ENCODE measurements at regions not wholly inside any gene's neighbourhood (a gene's known extent, or its start where the extent isn't known, plus 50 kb on each side); places are given as distances from the start of the nearest gene placed in this dataset.

DNA sequence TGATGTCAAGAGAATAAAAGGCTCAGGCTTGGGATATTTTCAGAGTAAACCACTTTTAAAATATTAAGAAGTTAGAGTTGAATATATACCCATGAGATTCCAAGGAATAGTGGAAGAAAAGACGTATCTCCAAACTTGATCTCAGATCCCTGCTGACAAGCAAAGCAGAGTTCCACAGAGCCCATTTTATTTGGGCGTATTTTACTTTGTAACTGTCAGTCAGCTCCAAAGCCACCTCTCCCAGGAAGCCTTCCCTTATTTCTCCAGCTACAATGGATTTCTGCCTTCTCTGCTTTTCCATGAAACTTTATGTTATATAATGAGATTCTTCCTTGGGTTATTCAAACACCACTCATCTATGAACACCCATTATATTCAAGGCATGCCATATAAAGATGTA is 295.7 kb downstream of the FZD1 start:
- no peak for ATAC-seq (ENCODE audit: poor library complexity)
- no peaks in the 10 kb centered on the region for H3K36me3 Mint-ChIP-seq (ENCODE audit: low read depth)
- intact Hi-C loops (cut with DNase I, micrococcal nuclease): no loop called here
- ChIA-PET CTCF (no interaction called here), POLR2A (no interaction called here)
- TF ChIP-seq, protein P1, sequence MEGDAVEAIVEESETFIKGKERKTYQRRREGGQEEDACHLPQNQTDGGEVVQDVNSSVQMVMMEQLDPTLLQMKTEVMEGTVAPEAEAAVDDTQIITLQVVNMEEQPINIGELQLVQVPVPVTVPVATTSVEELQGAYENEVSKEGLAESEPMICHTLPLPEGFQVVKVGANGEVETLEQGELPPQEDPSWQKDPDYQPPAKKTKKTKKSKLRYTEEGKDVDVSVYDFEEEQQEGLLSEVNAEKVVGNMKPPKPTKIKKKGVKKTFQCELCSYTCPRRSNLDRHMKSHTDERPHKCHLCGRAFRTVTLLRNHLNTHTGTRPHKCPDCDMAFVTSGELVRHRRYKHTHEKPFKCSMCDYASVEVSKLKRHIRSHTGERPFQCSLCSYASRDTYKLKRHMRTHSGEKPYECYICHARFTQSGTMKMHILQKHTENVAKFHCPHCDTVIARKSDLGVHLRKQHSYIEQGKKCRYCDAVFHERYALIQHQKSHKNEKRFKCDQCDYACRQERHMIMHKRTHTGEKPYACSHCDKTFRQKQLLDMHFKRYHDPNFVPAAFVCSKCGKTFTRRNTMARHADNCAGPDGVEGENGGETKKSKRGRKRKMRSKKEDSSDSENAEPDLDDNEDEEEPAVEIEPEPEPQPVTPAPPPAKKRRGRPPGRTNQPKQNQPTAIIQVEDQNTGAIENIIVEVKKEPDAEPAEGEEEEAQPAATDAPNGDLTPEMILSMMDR (IDR thresholded peaks at IDR 0.05): no peak
- no peaks in the 10 kb centered on the region for H3K4me1 ChIP-seq (ENCODE audit: insufficient read depth, low read length)
- H3K9me3 ChIP-seq (ENCODE audit: control insufficient read depth in 1 of 2, insufficient read depth in 1 of 2, low read length in 2 of 2): no peaks in the 10 kb centered on the region
- no peaks in the 10 kb centered on the region for H3K27me3 ChIP-seq (ENCODE audit: control insufficient read depth in 1 of 2, insufficient read depth in 2 of 2, low read length in 2 of 2)
- H3K27me3 Mint-ChIP-seq: peaks cover 5% of the 10 kb centered on the region
- no peak for DNase-seq
- no peak overlapping the region for H3K4me3 Mint-ChIP-seq
- no peak overlapping the region for H3K27ac Mint-ChIP-seq
- H3K9me3 Mint-ChIP-seq: no peaks in the 10 kb centered on the region
- H3K36me3 ChIP-seq (ENCODE audit: insufficient read depth, low read length): no peaks in the 10 kb centered on the region
- H3K4me1 Mint-ChIP-seq (ENCODE audit: low read depth): no peaks in the 10 kb centered on the region
- no peak overlapping the region for H3K27ac ChIP-seq (ENCODE audit: low read depth in 1 of 2, low read length in 2 of 2)
- H3K4me3 ChIP-seq (ENCODE audit: low read length): no peak overlapping the region

DNA sequence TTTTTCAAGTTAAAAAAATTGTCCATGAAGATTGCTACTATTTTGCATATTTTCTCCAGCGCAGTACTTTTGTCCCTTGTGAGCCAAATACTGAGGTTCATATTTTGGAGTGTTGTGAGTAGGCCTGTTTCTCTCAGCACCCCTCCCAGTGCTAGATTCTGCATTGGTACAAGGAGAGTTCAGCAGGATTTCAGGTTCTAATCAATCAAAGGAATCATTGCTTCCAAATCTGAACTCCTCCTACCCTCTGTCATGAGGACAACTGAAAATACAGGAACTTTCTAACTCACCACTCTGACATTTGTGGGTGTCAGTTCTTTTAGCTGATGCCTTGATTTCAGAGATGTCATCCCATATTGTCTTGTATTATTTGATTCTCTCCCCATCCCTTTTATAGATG is 299.9 kb downstream of the FZD1 start:
- H3K36me3 Mint-ChIP-seq (ENCODE audit: low read depth): no peaks in the 10 kb centered on the region
- no peaks in the 10 kb centered on the region for H3K27me3 ChIP-seq (ENCODE audit: control insufficient read depth in 1 of 2, insufficient read depth in 2 of 2, low read length in 2 of 2)
- no peaks in the 10 kb centered on the region for H3K36me3 ChIP-seq (ENCODE audit: insufficient read depth, low read length)
- H3K9me3 ChIP-seq (ENCODE audit: control insufficient read depth in 1 of 2, insufficient read depth in 1 of 2, low read length in 2 of 2): peaks cover 0 to 8% of the 10 kb centered on the region in 2 experiments
- H3K4me1 Mint-ChIP-seq (ENCODE audit: low read depth): no peaks in the 10 kb centered on the region
- H3K27ac ChIP-seq (ENCODE audit: low read depth in 1 of 2, low read length in 2 of 2): no peak overlapping the region
- H3K9me3 Mint-ChIP-seq: peaks cover 2% of the 10 kb centered on the region
- intact Hi-C loops (cut with DNase I, micrococcal nuclease): no loop called here
- TF ChIP-seq, protein P1 (IDR thresholded peaks at IDR 0.05): no peak
- H3K27ac Mint-ChIP-seq: no peak overlapping the region
- no peaks in the 10 kb centered on the region for H3K4me1 ChIP-seq (ENCODE audit: insufficient read depth, low read length)
- ChIA-PET POLR2A (no interaction called here), CTCF (no interaction called here)
- ATAC-seq (ENCODE audit: poor library complexity) (no peak), DNase-seq (no peak)
- H3K4me3 Mint-ChIP-seq: no peak overlapping the region
- H3K27me3 Mint-ChIP-seq: peaks cover 5% of the 10 kb centered on the region
- H3K4me3 ChIP-seq (ENCODE audit: low read length): no peak overlapping the region

DNA sequence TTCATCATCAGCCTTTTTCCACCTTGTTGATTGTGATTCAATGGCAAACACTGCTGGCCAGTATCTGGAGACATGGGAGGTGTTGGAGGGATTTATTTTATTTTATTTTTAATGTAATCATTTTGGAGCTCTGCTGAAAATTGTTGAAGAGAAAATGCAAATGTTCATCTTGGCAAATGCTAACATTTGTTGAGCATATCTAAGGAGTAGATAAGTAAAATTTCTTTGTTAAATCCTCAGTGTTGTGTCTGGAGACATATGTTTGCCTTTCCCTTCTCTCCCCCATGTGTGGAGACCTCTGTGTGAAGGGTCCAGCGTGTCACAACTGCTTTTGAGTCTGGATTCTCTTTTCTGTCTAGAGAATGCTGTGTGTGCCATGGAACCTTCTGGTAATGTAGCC is 300.3 kb downstream of the FZD1 start:
- POLR2A ChIA-PET: no interaction called here

More for the DNA sequence above, 300.3 kb downstream of the FZD1 start:
- Histone ChIP-seq H3K27ac (ENCODE audit: low read depth in 1 of 2, low read length in 2 of 2) (no peak overlapping the region), H3K36me3 (ENCODE audit: insufficient read depth, low read length) (no peaks in the 10 kb centered on the region), H3K9me3 (ENCODE audit: control insufficient read depth in 1 of 2, insufficient read depth in 1 of 2, low read length in 2 of 2) (peaks cover 0 to 8% of the 10 kb centered on the region in 2 experiments), H3K27me3 (ENCODE audit: control insufficient read depth in 1 of 2, insufficient read depth in 2 of 2, low read length in 2 of 2) (no peaks in the 10 kb centered on the region), H3K4me1 (ENCODE audit: insufficient read depth, low read length) (no peaks in the 10 kb centered on the region), H3K4me3 (ENCODE audit: low read length) (no peak overlapping the region)
- Mint-ChIP-seq H3K27ac (no peak overlapping the region), H3K4me1 (ENCODE audit: low read depth) (no peaks in the 10 kb centered on the region), H3K36me3 (ENCODE audit: low read depth) (no peaks in the 10 kb centered on the region), H3K27me3 (peaks cover 5% of the 10 kb centered on the region), H3K9me3 (peaks cover 2% of the 10 kb centered on the region), H3K4me3 (no peak overlapping the region)
- DNase-seq (no peak), ATAC-seq (ENCODE audit: poor library complexity) (no peak)
- CTCF ChIA-PET: no interaction called here
- intact Hi-C loops (cut with DNase I, micrococcal nuclease): no loop called here
- TF ChIP-seq, protein P1 (IDR thresholded peaks at IDR 0.05): no peak

Measured in CD4-positive, alpha-beta T cell (primary cell).